Stimulated activated naive CD8-positive, alpha-beta T cell treated with anti-CD3 and anti-CD28 coated beads, Interleukin-15, amount 100 ng/mL, for 72 hours (primary cell): ENCODE measurements at regions not wholly inside any gene's neighbourhood (a gene's known extent, or its start where the extent isn't known, plus 50 kb on each side); places are given as distances from the start of the nearest gene placed in this dataset.

Experiments used
- ATAC-seq: fragments of 150-1000 bp; cut with Tn5 transposase; 2 replicates; pipeline ENCODE4 v1.10.0; 2021; ENCODE audit warnings: mild to moderate bottlenecking, moderate library complexity
- DNase-seq, 2 donors: peaks; one replicate each; pipeline ENCODE4 v3.0.0; 2021 to 2022
- H3K27ac Mint-ChIP-seq, 2 donors: one replicate each; pipeline ENCODE4 v1.8.0; 2022; ENCODE audit warnings: mild to moderate bottlenecking in 2 of 2, mixed read lengths in 2 of 2, moderate library complexity in 2 of 2
- H3K27me3 Mint-ChIP-seq: one replicate; pipeline ENCODE4 v1.8.0; 2022; ENCODE audit warnings: mixed read lengths
- H3K4me1 Mint-ChIP-seq: one replicate; pipeline ENCODE4 v1.8.0; 2022; ENCODE audit warnings: mild to moderate bottlenecking, mixed read lengths
- H3K4me3 Mint-ChIP-seq, 2 donors: one replicate each; pipeline ENCODE4 v1.8.0; 2022; ENCODE audit warnings: mild to moderate bottlenecking in 2 of 2, mixed read lengths in 2 of 2, moderate library complexity in 1 of 2
- H3K9me3 Mint-ChIP-seq, 2 donors: one replicate each; pipeline ENCODE4 v1.8.0; 2022; ENCODE audit warnings: mixed read lengths in 2 of 2

DNA sequence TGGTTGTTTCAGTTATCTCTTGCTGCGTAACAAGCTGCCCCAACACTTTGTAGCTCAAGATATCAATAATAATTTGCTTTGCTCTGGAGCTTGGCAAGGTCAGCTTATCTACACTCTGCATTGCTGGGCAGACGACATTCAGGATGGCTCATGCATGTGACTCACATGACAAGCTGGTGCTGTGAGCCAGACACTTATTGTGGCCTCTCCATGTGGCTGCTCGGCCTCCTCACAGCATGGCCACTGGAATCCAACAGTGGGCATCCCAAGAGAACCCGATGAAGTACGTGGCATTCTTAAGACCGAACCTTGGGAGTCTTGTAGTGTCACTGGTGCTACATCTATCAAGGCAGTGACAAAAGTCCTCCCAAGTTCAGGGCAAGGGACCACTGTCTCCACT lies 94.2 kb upstream of the MVB12B start:
- Mint-ChIP-seq H3K4me3 (no peak overlapping the region), H3K9me3 (no peaks in the 10 kb centered on the region), H3K27ac (no peak overlapping the region), H3K4me1 (peaks cover 7% of the 10 kb centered on the region), H3K27me3 (peaks cover 18% of the 10 kb centered on the region)
- ATAC-seq (no peak), DNase-seq (no peak)

DNA sequence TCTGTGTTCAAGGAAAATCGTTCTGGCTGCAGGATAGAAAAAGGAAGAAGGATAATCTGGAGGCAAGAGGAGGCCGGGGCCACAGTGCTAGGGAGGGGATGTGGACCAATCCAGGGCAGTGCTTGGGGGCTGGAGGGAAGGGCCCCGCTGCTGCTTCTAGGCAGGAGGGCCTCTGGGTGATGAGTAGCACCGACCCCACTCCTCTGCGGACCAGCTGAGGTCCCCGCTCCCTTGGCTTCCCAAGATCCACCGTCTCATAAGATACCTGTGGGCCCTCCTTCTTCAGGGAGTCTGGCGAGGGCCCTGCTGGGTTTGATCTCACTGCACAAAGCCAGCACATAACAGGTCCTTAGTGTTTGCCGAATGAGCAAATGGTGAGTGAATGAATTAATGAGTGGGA lies 93.5 kb upstream of the MVB12B start:
- peaks cover 18% of the 10 kb centered on the region for H3K27me3 Mint-ChIP-seq
- H3K9me3 Mint-ChIP-seq: no peaks in the 10 kb centered on the region
- no peak for DNase-seq
- H3K4me1 Mint-ChIP-seq: peaks cover 7% of the 10 kb centered on the region
- no peak for ATAC-seq
- no peak overlapping the region for H3K27ac Mint-ChIP-seq
- no peak overlapping the region for H3K4me3 Mint-ChIP-seq

DNA sequence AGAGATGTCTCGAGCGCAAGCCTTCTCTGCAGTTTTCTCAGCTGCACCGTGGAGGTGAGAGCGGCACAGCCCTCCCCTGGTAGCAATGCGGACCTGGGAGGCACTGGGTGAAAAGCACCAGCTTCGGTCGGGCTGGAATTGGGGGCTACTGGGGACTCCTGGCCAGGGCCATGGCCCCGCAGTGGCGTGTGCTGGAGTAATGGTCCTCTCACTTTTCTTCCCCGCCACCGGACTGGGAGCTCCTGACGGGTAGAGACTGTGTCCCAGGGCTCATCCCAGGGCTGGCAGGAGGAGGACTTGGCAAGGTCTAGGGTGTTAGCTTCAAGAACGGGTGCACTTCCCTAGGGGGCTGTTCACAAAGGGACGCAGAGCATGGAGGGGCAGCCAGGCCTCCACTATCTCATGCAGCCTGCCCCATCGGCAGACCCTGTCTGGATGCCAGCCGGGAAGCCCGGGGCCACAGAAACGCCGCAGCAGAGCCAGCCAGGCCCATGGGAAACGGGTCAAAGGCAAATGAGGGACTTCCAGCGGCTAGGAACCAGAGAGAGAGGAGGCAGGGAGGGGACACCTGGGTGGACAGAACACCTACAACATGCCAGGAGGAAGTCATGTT lies 92.6 kb upstream of the MVB12B start:
- Mint-ChIP-seq H3K27ac (no peak overlapping the region), H3K9me3 (no peaks in the 10 kb centered on the region), H3K27me3 (peaks cover 15% of the 10 kb centered on the region), H3K4me3 (no peak overlapping the region), H3K4me1 (no peaks in the 10 kb centered on the region)
- DNase-seq: no peak
- ATAC-seq: no peak

DNA sequence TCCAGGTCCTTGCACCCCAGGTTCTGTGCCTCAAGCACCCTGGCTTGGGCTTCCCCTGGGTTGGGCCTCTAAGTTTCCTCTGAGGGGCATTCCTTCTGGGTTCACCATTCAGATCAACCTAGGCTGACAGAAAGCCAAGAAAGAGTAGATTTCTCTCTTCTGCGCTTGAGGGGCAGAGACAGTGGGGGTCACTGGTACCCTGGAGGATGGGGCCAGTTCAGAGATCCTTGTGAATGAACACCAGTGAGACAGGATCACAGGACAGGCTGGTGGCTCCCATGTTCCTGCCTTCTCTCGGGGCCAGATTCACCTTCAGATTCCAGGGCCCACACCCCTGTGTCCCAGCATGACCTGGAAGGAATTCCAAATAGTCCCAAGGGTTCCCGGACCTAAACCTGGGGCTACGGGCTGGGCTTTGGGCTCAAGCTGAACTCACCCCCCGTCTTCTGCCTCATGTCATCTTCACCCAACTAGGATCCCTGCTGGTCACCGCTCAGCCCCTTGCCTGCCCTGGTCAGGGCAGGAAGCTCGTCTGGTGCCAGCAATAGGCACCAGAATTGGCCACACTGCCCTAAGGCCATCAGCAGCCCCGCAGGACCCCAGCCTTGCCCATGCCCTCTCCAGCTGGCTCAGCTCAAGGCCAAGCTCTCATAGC lies 91.8 kb upstream of the MVB12B start:
- Mint-ChIP-seq H3K9me3 (no peaks in the 10 kb centered on the region), H3K27me3 (peaks cover 15% of the 10 kb centered on the region), H3K27ac (no peak overlapping the region), H3K4me1 (no peaks in the 10 kb centered on the region), H3K4me3 (no peak overlapping the region)
- ATAC-seq: no peak
- no peak for DNase-seq

DNA sequence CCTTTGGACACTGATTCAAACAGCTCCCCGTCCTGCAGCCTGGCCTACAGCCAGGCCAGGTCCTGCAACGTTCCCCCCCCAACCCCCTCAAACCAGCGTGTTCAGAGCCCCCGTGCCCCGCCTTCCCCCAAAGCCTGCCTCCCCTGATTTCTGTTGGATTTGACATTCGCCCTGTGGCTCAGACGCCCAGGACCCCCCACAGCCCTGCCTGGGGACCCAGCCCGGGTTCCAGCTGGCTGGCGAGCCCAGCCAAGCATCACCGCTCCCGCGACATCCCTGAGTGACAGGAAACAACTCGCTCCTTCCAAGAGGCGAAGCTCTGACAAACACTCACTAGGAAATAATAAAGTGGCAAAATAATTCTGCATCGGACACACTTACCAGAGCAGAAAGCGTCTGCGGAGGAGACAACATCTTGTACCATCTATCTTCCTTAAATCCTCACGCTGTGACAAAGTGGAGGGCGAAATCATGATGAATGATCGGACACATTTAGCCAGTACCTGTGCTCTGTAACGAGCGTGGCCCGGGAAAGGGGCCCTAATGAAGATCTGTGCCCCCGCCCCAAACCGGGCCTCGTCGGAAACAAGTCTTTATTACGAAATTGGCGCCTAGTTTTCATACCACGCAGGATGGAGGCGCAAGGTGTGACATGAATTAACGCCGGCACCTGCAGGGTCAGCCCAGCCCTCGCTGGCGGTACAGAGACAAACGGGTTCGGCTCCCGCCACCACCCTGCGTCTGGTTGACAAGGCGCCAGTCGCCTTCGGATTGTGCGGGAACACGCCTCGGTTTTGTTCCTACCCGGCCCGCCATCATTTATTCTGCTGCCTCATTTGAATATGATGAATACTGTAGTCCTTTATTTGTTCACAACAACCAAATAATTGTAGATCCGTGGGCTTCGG lies 91.0 kb upstream of the MVB12B start:
- Mint-ChIP-seq H3K27me3 (peaks cover 15% of the 10 kb centered on the region), H3K27ac (no peak overlapping the region), H3K4me3 (no peak overlapping the region), H3K4me1 (no peaks in the 10 kb centered on the region), H3K9me3 (no peaks in the 10 kb centered on the region)
- DNase-seq (no peak), ATAC-seq (no peak)

DNA sequence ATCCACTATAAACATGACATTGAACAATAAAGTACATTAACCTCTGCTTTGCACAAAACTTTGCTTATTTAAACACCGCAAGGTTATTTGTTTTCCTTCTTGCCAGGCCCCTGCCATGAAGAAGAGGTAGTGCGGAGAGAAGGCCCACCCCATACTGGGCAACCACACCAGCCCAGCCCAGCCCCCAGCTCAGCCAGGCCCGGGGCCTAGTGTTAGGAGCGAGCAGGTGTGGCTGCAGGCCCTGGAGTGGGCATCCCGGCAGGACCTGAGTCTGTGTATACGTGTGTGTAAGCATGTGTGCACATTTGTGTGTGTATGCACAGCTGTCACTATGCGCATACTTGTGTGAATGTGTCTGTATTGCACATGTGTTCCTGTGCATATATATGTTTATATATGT lies 90.4 kb upstream of the MVB12B start:
- Mint-ChIP-seq H3K4me1 (no peaks in the 10 kb centered on the region), H3K4me3 (no peak overlapping the region), H3K9me3 (no peaks in the 10 kb centered on the region), H3K27ac (no peak overlapping the region), H3K27me3 (peaks cover 15% of the 10 kb centered on the region)
- ATAC-seq (no peak), DNase-seq (no peak)

DNA sequence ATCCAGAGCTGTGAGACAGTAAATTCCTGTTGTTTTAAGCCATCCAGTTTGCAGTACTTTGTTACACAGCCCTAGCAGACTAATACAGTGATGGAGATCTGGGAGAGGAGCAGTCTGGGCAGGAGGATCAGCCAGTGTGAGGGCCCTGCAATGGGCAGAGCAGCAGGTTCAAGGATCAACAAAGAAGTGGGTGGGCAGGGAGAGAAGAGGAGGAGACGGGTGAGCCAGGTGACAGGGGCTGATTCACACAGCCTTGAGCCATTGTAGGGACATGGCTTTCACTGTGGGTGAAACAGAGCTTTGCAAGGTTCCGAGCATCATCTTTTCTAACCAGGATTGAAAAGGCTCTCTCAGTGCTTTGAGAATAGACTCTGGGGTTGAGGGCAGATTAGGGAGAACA lies 88.2 kb upstream of the MVB12B start:
- H3K4me3 Mint-ChIP-seq: no peak overlapping the region
- DNase-seq (no peak), ATAC-seq (no peak)
- no peaks in the 10 kb centered on the region for H3K4me1 Mint-ChIP-seq
- peaks cover 15% of the 10 kb centered on the region for H3K27me3 Mint-ChIP-seq
- H3K9me3 Mint-ChIP-seq: no peaks in the 10 kb centered on the region
- H3K27ac Mint-ChIP-seq: peak overlapping the region in 1 of 2 donors; percentile 0

DNA sequence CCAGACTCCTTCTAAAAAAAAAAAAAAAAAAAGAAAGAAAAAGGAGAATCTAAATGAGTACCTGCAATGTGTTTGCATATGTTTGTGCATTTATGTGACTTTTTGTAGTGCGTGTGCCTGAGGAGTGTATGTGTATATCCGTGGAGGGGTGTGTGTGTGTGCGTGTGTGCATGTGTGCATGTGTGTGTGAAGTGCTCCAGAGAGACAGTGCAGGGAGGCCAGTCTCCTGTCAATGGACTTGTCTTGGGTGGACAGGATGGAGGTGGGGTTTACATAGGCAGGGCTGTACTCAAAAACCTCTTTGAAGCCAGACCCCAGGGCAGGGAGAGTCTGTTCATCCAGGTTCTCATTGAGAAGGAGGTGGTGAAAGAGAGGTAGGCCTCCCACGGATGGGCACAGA lies 87.1 kb upstream of the MVB12B start:
- no peak for ATAC-seq
- Mint-ChIP-seq H3K27ac (no peak overlapping the region), H3K4me1 (no peaks in the 10 kb centered on the region), H3K9me3 (peaks cover 0 to 2% of the 10 kb centered on the region in 2 donors), H3K4me3 (no peak overlapping the region), H3K27me3 (peaks cover 17% of the 10 kb centered on the region)
- DNase-seq: no peak

DNA sequence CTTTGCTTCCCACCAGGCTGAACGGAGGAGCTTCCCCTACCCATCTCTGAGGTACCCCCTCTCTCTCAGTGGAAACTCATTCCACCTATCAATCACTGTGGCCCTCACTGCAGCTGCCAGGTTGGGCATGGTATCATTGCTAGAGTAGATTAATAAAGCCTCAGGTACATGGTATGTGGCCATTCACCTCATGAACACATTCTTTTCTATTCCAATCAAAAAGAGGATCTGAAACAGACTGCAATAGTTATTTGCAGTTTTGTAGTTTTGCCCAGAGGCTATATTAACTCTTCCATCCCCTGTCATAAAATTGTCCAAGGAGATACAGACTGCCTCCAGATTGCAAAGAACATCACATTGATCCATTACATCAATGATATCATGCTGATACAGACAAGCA lies 85.8 kb upstream of the MVB12B start:
- ATAC-seq: no peak
- H3K27ac Mint-ChIP-seq: no peak overlapping the region
- no peaks in the 10 kb centered on the region for H3K4me1 Mint-ChIP-seq
- H3K4me3 Mint-ChIP-seq: no peak overlapping the region
- H3K9me3 Mint-ChIP-seq: peaks cover 8 to 10% of the 10 kb centered on the region in 2 donors
- DNase-seq: no peak
- peaks cover 24% of the 10 kb centered on the region for H3K27me3 Mint-ChIP-seq

DNA sequence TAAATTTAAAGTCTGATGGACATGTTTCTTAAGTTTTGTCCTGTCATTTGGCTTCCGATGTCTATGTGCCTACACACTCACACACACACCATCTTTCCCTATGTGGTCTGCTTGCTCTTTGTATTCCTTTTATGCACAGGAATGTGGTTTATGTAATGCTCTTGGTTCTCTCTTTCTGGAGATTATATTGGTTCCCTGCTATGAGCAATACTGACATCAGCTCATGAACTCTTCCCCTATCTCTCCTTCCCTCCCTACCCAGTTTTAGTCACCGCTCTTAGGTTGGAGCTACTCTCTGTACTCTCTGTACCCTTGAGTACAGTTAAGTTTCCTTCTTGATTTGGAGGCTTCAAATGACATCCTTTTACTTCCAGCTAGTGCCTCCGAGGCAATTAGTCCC lies 77.9 kb upstream of the MVB12B start:
- no peaks in the 10 kb centered on the region for H3K4me1 Mint-ChIP-seq
- DNase-seq: no peak
- no peak overlapping the region for H3K4me3 Mint-ChIP-seq
- H3K27ac Mint-ChIP-seq: no peak overlapping the region
- no peak for ATAC-seq
- H3K9me3 Mint-ChIP-seq: peaks cover 13 to 22% of the 10 kb centered on the region in 2 donors
- peaks cover 38% of the 10 kb centered on the region for H3K27me3 Mint-ChIP-seq

DNA sequence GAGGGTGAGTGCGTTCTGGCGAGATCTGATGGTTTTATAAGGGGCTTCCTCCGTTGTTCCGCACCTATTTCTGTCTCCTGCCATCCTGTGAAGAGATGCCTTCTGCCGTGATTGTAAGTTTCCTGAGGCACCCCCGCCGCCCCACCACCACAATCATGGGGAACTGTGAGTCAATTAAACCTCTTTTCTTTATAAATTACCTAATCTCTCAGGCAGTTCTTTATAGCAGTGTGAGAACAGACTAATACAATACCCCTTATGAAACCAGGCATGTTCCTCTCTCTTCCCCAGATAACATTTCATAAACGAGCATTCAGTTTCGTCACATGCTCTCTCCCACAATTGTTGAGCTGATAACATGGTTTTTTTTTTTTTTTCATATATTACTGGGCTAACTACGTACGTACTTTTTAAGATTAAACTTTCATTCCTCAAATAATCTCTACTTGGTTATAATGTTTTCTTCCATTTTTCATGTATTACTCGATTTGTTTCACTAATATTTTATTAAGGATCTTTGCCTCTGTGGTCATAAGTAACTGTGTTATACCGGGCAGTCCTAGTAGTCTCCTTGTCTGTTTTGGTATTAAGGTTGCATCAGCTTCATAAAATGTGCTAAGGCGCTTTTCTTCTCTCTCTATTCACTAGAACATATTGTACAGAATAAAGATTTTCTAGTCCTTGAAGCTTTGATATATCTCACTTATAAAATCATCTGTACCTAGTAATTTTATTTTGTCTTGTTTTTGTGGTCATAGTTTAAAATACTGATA lies 64.9 kb upstream of the MVB12B start:
- H3K4me1 Mint-ChIP-seq: peaks cover 6% of the 10 kb centered on the region
- H3K4me3 Mint-ChIP-seq: no peak overlapping the region
- H3K27me3 Mint-ChIP-seq: peaks cover 46% of the 10 kb centered on the region
- H3K27ac Mint-ChIP-seq: no peak overlapping the region
- no peak for DNase-seq
- peaks cover 0 to 5% of the 10 kb centered on the region in 2 donors for H3K9me3 Mint-ChIP-seq
- no peak for ATAC-seq

DNA sequence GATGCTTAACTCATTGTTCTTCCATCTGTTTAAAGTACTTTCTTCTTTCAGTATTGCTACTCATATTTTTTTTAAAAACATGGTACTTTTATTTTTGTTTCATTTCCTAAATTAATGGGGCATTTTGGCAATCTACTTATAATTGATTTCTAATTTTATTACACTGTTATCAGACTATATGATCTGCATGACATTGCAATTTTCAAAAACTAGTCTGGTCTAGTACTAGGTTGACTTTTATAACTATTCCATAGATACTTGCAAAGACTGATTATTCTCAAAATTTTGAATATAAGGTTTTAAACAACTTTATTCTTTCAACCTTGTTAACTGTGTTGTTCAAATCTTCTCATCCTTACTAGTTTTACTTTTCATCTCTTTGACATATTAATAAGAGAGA lies 63.9 kb upstream of the MVB12B start:
- no peak for ATAC-seq

DNA sequence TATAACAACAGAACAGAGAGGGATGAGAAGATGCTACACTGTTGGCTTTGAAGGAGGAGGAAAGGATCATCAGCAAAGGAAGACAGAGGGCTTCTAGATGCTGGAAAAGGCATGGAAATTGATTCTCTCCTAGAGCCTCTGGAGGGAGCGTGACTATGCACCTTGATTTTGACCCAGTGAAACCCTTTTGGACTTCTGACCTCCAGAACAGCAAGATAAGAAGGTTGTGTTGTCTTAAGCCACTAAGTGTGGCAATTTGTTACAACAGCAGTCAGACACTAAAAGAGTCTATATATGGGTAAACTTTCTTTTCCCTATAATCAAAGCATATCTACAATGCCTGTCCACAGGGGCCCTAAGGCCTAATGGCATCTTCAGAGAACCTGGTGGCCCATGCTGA lies 56.1 kb upstream of the MVB12B start:
- Mint-ChIP-seq H3K4me1 (no peaks in the 10 kb centered on the region), H3K4me3 (no peak overlapping the region), H3K27me3 (peaks cover 16% of the 10 kb centered on the region), H3K27ac (no peak overlapping the region), H3K9me3 (peaks cover 4 to 13% of the 10 kb centered on the region in 2 donors)
- DNase-seq (no peak), ATAC-seq (no peak)

More for the DNA sequence above, 63.9 kb upstream of the MVB12B start:
- Mint-ChIP-seq H3K9me3 (peaks cover 0 to 5% of the 10 kb centered on the region in 2 donors), H3K4me1 (peaks cover 6% of the 10 kb centered on the region), H3K4me3 (no peak overlapping the region), H3K27me3 (peaks cover 39% of the 10 kb centered on the region), H3K27ac (no peak overlapping the region)
- DNase-seq: no peak

DNA sequence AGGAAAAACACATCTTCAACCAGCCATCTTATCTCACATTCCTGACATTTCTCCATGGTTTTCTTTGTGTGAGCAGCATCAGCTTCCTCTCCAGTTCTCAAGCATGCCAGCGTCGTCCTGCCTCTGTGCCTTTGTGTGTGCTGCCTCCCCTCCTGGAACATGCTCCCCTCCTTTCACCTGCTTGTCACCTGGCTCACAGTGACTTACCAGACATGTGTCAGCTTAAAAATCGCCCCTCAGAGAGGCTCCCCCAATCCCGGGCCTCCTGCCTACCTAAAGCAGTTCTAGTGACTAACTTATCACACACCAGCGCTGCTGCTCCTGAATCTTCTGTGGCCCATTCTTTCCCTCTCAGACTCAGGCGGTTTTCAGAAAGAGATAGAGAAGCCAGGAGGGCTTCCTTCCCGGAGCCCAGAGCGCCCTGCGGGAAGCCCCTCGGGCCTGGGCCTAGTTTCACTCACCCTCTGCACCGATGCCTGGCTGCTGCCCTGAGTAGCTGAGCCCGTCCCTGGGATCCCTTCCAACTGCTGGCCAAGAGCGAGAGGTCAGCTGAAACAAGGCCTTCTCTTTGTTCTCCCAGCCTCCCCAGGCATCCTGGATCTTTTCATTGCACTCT lies 51.1 kb upstream of the MVB12B start:
- Mint-ChIP-seq H3K27me3 (peaks cover 34% of the 10 kb centered on the region), H3K4me3 (no peak overlapping the region), H3K9me3 (peaks cover 13 to 16% of the 10 kb centered on the region in 2 donors), H3K27ac (no peak overlapping the region), H3K4me1 (no peaks in the 10 kb centered on the region)
- ATAC-seq: no peak
- no peak for DNase-seq

DNA sequence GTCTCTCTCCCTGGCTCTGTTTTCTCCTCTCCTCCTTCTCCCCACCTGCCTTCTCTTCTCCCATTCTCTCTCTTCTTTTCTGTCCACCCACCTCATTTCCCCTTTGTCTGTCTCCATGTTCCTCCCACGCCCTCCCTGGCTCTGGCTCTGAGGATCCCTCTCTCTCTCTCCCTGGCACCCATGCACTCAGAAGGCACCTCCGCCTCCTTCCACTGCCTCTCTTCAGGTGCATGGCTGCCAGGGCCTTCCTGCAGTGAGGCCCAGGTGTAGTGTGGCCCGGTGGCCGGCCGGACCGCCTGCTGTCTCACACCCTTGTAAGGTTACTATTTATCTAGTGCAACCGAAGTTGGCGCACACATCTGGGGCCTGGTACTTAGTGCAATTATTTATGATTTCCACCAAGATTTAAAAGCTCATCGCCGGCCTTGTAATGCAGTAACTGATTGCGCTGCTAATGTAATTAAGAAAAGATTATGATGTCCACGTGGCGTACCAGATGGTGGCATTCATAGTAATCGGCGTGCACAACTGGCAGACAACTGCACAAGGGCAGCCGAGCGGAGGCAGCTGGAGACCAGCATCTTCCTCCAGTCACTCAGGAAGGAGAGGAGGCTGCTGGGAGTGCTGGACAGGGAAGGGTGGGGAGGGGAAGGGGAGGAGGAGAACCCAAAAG lies 50.4 kb upstream of the MVB12B start:
- Mint-ChIP-seq H3K27me3 (peaks cover 34% of the 10 kb centered on the region), H3K27ac (peak overlapping the region in 1 of 2 donors; percentile 93), H3K9me3 (peaks cover 13 to 16% of the 10 kb centered on the region in 2 donors), H3K4me1 (no peaks in the 10 kb centered on the region), H3K4me3 (no peak overlapping the region)
- ATAC-seq (no peak), DNase-seq (no peak)
